ENCODE measurements at regions not wholly inside any gene's neighbourhood (a gene's known extent, or its start where the extent isn't known, plus 50 kb on each side); places are given as distances from the start of the nearest gene placed in this dataset.

- no peak for TF ChIP-seq CTCF (IDR thresholded peaks at IDR 0.05)
- no peak for TF ChIP-seq POLR2A (IDR thresholded peaks at IDR 0.05)
Measured at GRCh38 chr4:79025170-79025569, 85.9 kb upstream of the PAQR3 start.

All from esophagus squamous epithelium (tissue), 4 donors.